Forelimb muscle (tissue), 1 donor: ENCODE measurements at regions not wholly inside any gene's neighbourhood (a gene's known extent, or its start where the extent isn't known, plus 50 kb on each side); places are given as distances from the start of the nearest gene placed in this dataset.
"Not testable (repeated sequence)": the region's sequence is repeated elsewhere in the genome, so short reads cannot be mapped to it uniquely, and the experiment has no call there.

Source experiments
- DNase-seq: peaks from one replicate; pipeline ENCODE4 v3.0.0-alpha.2; 2013; ENCODE audit warnings: low read depth

DNA sequence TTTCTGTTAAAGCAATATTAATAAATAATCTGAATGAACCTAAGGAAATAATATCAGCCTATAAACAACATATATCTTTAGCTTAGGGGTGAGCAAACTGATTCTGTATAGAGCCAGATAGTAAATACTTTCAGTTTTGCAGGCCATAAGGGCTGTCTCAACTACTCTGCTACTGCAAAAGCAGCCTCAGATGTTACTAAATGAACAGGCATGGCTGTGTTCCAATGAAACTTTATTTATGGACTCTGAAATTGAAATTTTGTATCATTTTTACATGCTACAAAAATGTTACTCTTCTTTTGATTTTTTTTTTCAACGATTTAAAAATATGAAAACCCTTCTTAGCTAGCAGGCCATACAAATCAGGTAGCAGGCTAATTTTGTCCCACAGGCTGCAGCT is 212.8 kb upstream of the PRICKLE2 start:
- no peak for DNase-seq

DNA sequence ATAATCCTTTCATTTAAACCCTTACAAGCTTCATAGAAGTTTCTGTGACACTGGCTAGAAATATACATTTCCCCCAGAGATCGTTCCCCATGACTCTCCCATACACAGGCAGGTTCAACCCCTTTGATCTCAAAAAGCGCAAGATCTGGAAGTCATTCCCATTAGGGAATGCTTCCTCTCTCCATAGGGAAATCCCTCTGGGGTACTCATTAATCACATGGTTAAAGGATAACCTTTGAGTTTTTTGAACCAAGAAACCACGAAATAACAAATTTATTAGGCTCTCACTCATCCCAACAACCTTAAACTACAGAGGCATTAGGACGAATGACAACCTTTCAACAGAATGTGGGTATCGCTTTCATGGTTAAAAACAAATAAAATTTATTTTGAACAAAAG is 211.9 kb upstream of the PRICKLE2 start:
- no peak for DNase-seq

DNA sequence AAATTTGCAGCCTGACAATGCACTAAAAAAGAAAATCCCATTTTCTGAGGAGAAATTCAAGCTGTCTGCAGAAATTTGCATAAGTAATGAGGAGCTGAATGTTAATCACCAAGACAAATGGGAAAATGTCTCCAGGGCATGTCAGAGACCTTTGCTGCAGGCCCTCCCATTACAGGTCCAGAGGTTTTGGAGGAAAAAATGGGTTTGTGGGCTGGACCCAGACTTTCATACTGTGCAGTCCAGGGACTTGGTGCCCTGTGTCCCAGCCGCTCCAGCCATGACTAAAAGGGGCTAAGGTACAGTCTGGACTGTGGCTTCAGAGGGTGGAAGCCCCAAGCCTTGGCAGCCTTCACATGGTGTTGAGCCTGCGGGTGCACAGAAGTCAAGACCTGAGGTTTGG is 209.8 kb upstream of the PRICKLE2 start:
- not testable (repeated sequence) for DNase-seq

DNA sequence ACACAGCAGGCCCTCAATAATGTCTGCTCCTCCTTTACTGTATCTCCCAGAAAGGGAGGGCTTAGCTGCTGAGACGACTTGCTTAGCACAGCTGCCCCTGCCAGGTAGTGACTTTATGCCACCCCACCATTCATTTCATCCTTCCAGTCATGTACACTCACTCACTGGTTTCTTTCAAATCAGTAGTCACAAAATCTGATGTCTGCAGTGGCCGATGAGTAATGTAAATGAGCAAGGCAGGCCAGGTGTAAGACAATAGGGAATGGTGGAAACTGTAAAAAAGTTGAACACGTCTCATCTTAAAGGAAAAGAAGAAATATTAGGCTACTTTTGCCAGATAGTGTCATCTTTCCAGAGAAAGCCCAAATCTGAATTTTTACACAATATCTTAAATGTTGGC is 207.6 kb upstream of the PRICKLE2 start:
- DNase-seq = no peak

DNA sequence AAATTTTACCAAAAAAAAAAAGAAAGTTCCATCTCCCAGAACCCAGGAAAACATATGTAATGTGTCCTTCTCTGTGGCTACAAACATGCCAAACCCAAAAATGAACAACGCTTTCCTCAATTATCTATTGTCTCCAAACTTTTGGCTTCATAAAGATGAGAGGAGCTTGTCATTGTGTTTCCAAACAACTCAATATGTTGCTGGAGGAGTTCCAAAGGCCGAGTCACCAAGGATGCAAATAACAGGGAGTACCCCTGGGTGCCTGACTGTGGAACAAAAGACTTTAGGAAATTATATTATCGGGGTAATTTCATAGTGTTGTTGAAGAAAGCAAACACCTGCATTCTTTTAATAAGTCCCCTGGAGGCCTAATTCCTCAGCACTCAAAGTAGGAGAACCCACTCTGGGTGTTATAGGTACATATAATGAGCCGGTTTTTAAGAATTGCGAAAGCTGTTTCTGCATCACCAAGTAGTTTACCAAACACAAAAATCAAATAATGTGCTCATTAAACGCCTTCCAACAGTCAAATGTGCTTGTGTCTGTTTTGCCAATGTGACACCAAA is 206.3 kb upstream of the PRICKLE2 start:
- DNase-seq = no peak

DNA sequence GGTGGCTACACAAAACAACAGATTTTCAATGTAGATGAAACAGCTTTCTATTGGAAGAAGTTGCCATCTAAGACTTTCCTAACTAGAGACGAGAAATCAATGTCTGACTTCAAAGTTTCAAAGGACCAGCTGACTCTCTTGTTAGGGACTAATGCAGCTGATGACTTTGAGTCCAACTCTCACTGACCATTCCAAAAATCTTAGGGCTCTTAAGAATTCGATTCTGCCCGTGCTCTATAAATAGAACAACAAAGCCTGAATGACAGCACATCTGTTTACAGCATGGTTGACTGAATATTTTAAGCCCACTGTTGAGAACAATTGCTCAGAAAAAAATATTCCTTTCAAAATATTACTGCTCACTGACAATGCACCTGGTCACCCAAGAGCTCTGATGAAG is 202.4 kb upstream of the PRICKLE2 start:
- DNase-seq = no peak

DNA sequence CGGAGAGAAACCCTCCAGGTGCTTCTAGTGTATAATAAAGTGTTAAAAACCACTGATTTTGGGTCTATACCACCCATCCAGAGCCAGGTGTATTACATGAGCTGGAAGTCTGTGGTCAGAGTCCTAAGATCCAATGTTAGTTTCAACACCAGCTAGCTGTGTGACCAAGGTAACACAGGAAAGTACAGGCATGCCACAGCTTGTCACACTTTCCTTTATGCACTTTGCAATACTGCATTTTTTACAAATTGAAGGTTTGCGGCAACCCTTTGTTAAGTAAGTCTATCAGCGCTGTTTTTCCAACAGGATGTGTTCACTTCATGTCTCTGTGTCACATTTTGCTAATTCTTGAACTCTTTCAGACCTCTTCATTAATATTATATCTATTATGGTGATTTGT is 201.3 kb upstream of the PRICKLE2 start:
- DNase-seq = no peak

DNA sequence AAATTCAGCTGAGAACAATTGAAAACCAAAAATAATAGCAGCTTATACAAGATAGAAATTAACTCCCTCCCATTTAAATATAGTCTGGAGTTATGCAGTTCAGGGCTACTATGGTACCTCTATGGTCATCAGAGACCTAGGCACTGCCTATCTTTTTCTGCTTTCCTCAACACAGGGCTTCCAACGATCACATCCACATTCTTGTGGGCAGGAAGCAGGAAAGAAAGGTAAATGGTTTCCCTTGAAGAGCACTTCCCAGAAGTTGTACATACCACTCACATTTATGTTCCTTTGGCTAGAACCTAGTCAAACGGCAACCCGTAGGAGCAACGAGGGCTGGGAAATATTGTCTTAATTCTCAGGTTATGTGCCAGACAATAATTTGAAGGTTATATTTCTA is 197.7 kb upstream of the PRICKLE2 start:
- DNase-seq = no peak

DNA sequence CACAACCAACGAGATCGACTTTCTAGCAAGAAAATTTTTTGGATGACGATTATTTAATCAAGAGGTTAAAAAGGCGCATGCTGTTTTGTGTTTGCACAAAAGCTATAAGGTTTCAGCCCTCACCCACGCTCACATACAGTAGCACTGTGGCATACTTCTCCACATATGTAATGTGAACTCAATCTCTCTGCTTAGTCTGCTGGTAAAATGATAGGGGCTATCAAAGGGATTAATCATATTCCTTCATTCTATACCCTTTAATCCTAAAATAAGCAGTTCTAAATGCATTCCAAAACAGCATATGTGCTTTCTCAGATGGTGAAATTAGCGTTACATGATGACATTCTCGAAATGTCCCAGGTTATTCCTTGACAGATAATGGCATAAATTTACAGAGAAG is 196.9 kb upstream of the PRICKLE2 start:
- DNase-seq = no peak

DNA sequence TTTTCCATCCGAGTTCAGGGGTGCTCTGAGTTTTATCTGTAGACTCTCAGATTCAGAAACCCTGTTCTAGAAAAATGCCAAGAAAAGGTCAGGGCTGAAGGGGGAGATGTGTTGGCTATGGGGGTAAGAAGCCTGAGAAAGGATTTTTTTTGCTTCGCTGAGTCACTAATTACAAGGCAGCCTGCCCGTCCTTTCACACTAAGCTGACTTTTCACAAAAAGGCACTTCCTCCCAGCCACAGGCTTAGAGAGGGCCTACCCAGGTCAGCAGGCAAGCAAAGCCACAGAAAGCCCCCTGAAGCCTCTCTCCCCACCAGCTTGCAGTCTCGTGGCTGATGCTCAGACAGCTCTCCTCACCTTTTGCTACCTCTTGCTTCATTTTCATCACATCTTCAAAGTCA is 192.6 kb upstream of the PRICKLE2 start:
- DNase-seq = no peak

DNA sequence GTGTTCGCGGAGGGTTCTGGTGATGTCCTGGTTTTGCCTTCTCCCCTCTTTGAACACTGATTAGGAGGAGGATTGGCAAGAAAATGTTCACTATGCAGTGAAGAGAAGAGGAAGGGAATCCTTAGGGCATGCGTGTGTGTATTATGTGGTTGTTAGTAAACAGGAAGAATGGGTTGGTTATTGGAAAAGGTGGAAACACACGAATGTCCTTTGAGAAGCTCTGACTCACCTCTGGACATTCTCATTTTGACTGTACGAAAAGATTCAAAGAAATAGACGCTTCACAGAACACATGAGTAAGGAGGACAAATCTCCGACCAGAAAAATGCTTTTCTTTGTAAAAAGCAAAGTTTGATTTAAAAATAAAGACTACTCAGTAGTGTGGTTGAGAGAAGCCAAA is 188.8 kb upstream of the PRICKLE2 start:
- no peak for DNase-seq

DNA sequence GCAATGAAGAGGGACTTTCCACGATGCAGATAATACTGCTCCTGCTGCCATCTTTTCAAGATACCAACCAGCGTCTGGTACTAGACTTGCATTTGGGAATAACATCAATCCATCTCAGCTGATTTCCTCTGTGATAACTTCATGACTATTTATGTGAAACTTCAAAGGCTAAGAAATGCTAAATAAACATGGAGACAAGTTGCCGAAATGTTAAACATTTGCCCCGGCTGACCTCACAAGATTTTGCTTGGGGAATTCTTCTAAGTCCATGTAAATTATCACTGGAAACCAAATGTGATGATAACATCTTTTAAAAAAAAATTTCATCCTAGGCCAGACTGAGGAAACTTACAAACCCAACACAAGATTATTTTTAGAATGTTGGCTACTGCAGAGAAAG is 185.8 kb upstream of the PRICKLE2 start:
- DNase-seq = no peak

DNA sequence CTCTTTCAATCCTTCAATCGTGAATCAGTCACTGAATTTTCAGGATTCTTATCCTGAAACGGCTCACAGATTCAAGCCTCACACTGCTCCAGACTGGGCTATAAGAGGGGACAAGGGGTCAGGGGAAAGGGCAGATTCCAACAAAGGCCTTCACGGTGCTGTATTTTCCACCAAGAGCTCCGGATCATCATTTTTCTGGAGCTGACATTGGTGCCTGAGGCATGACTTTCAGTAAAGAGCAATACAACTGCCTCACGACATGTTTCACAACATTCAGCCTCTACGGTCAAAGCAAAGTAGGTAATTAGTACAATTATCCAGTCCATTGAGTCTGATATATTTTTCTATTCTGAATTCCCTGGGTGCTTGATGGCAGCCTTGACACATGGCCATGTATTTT is 185.0 kb upstream of the PRICKLE2 start:
- DNase-seq = no peak

DNA sequence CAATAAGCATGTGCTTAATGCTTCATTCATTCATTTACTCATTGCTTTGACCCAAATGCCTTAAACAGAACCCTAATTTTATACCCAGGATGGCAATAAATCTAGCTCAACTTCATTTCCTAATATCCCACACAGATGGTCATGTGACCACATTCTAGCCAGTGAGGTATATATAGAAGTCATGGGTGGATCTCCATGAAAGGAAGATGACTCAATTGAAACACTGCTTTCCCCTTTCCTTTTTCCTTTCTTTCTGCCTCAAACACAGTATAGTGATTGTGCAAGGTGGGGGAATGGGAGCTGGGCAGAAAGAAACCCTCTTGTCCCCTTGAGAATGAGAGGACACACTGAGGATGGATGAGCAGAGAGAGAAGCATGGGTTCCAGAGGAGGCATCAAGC is 183.5 kb upstream of the PRICKLE2 start:
- no peak for DNase-seq

DNA sequence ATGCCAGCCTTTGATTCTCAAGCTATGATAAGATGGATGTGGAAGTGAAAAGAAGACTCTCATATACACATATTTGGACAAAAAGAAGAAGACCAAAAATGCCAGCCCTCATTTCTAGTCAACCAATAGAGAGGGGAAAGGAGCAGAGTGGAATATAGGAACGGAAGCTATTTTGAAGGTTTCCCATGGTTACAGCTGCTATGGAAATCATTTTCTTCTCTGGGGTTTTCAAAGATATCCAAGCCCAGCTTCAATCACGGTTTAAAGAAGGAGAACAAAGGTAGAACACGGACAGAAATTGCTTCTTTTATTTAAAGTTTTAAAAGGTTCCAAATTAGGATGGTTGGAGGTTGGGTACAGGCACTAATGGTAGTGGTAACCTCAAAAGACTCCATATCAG is 181.0 kb upstream of the PRICKLE2 start:
- DNase-seq = no peak

DNA sequence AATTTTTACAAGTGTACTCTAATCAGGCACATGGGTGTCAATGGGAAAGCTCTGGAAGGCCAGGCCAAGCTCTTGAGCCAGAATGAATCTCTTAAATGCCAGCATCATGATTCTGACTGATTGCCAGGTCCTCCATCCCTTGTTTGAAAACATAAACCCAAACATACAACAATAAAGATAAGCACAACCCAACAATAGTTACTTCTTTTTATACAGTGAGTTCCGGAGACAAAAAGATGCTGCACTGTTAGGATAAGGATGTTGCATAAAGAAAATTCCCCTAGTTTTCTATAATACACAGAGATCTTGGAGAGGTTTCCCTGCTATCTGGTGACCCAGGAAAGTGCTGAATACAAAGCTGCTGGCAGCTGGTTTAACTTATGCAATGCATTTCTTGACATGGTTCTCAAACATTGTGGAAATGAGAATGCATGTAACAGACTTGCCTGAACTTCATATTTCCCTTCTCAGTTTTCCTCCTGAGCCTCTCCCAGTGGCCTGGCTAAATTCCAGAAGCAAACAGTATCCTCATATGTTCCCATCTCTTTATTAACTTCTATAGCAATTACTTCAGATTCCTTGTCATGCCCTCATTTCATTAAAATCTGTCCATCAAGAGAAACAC is 180.1 kb upstream of the PRICKLE2 start:
- DNase-seq = no peak

DNA sequence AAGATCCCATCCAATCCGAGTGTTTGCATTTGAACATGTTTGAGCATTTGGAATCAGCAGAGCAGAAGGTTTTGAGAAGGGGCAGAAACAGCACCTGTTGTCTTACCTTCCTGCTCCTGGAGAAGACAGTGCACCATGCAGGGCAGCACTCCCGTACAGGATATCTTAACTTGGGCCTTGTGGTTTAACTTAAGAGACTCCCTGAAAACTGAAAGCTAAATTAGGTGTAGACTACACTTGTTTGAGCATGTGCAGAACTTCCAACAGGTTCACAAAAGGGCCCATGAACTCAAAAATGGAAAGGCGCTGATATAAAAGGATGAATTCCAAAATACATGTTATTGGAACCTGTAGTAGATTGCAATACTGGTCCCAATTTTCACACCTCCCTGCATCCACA is 175.4 kb upstream of the PRICKLE2 start:
- no peak for DNase-seq

DNA sequence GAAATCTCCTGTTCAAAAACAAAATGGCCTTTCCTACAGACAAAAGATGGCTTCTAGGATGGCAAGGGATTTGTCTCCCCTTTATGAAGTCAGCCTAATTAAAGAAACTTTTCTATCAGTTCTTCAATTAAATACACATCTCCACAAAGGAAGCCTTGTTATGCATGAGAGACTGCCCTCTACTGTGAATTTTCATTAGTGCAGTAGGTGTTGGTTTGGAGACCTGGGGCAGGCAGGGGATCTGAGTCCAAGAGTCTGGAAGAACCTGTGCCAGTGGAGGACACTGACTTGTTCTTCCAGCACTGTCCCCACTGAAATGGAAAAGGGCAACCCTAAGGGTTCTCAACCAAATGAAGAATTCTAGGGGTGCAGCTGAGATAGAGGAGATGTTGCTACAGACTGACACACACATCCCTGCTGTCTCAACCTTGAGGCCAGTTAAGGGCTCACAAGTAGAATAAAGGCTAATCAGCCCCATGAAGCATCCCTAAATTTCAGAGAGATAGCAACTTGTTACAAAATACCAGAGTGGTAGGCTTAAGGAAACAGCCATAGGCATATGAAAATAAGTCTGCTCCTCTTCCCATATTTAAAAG is 174.0 kb upstream of the PRICKLE2 start:
- peak; percentile 41 for DNase-seq

DNA sequence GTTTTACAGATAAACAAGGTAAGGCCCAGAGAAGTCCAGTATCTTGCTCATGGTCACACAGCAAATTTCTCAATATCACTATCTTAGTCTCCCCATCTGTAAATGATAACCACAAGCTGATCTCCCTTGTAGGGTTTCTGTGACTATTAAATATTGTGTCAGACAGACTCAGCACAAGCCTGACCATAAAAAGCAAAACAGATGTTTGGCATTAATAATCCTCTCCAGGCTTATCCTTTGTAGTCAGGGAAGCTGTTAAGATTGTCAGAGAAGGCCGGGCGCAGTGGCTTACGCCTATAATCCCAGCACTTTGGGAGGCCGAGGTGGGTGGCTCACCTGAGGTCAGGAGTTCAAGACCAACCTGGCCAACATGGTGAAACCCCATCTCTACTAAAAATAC is 173.2 kb upstream of the PRICKLE2 start:
- DNase-seq = no peak

DNA sequence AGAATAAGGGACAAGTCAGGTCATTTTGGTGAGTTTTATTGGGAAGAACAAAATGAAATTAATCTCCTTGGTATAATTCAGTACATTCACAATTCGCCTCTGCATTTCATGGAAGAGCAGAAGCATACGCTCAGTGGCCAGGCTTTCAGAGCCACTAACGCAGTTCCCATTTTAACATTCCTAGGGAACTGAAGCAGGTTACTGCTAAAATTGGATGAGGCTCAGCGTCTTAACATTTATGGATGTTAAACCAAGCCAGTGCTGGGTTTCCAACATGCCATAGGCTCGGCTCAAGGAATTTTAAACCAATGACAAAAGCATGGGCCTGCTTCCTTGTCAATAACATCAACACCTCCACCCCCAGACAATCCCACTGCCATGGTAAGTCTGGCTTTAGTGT is 172.7 kb upstream of the PRICKLE2 start:
- no peak for DNase-seq

DNA sequence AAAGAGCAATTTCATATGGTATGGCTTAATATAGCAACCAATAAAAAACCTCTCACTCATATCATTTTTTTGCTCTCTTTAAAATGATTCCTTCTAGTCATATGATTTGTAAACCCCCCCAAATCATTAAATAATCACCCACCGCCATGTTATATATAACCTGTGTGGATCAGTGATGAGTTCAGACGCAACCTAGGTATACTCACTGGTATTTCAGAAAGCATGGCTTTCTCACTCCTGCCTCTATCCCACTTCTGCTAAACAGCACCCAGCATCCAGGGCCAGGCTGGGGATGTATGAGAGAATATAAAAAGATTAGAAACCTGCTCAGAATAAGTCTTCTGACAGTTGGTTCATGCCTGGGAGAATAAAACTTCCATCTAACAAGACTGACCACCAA is 172.3 kb upstream of the PRICKLE2 start:
- DNase-seq = no peak

DNA sequence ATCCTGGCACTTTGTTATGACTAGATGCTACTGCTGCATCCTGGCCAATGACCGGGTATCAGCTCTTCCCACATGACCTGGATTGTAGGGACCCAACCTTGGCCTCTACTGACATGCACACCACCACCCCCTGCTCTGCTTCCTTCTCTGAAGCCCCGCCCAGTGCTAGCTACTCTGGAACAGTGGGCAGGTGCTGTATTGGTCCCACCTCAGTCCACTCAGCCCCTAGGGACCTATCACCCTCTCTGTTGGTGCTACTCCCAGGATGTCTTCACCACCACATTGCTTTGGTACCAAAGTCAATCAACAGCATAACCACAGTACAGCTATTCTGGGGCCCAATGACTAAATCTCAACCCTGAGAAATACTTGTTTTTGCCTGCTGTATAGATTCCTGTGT is 170.2 kb upstream of the PRICKLE2 start:
- DNase-seq = no peak

DNA sequence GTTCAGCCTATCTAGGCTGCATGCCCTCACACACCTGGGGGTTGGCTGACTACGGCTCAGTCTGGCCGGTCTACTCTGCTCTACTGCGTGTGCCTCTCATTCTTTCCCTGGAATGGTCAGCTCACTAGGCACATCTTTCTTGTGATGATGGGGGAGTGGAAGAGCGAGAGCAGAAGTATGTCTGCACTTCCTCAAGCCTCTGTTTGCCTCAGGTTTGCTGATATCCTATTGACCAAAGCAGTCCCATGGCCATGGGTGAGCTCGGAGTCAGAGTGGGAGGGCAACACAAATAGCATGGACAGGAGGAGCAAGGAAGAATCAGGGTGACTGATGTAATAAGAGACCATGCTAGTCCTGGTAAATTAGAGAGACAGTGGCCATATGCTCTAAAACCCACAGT is 167.9 kb upstream of the PRICKLE2 start:
- no peak for DNase-seq

DNA sequence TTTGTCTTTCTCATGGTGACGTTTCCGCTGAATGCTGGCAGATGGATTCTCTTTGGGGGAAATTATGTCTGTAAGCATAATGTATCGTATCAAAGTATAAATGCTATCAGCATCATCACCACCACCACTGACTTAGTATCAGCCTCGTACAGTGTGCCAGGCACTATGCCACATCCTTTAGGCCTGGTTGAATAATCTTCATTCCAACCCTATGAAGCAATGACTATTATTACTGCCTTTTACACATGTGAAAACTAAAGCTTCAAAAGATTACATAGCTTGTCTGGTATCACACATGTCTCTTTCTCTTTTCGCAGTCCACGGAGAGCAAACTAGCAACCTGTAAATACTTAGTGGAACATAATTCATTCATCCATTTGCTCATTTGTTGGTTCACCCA is 166.7 kb upstream of the PRICKLE2 start:
- DNase-seq = no peak
